H1 (cell line): ENCODE measurements at regions not wholly inside any gene's neighbourhood (a gene's known extent, or its start where the extent isn't known, plus 50 kb on each side); places are given as distances from the start of the nearest gene placed in this dataset.

Experiments used
- CTCF ChIA-PET: fragments of 300-600 bp; sonication (Branson Sonifier 250); formaldehyde crosslinking; loops from one replicate; lab custom pipeline; 2021; ENCODE audit not compliant: partially characterized antibody; lab: Charles Lee
- POLR2A ChIA-PET: fragments of 300-600 bp; sonication (Branson Sonifier 250); formaldehyde crosslinking; loops from one replicate; lab custom pipeline; 2021; ENCODE audit warnings: inconsistent platforms; ENCODE audit not compliant: partially characterized antibody; lab: Charles Lee
- DNase-seq, 2 experiments: peaks; one replicate each; pipeline versions ENCODE4 v3.0.0 to v3.0.0-alpha.2; 2010 to 2022; ENCODE audit warnings: low spot score in 2 of 2, low read depth in 1 of 2, mixed read lengths in 1 of 2
- FAIRE-seq: peaks from 2 replicates; lab custom pipeline; 2011; peaks lifted over from hg19 to GRCh38; lab: Jason Lieb, UNC
- H2AFZ ChIP-seq: 2 replicates; pipeline ENCODE4 v1.8.1; 2012; ENCODE audit warnings: low read length, inconsistent platforms
- H2AK5ac ChIP-seq: 2 replicates; pipeline ENCODE4 v1.6.1; 2013; ENCODE audit warnings: low read depth, low read length
- H2BK120ac ChIP-seq: replicated peaks from 2 replicates; pipeline ENCODE3; 2013; ENCODE audit warnings: low read depth, low read length, inconsistent platforms
- H2BK12ac ChIP-seq: 2 replicates; pipeline ENCODE4 v1.6.1; 2013; ENCODE audit warnings: low read depth, low read length
- H2BK15ac ChIP-seq: 2 replicates; pipeline ENCODE4 v1.6.1; 2013; ENCODE audit warnings: low read length
- H2BK20ac ChIP-seq: 2 replicates; pipeline ENCODE4 v1.6.1; 2013; ENCODE audit warnings: low read length
- H2BK5ac ChIP-seq: 2 replicates; pipeline ENCODE4 v1.6.1; 2013; ENCODE audit warnings: low read depth, low read length
- H3K14ac ChIP-seq: 2 replicates; pipeline ENCODE4 v1.6.1; 2013; ENCODE audit warnings: inconsistent platforms; ENCODE audit not compliant: insufficient read length
- H3K18ac ChIP-seq: 2 replicates; pipeline ENCODE4 v1.6.1; 2013; ENCODE audit warnings: low read length; ENCODE audit errors: extremely low read depth
- H3K23ac ChIP-seq: 2 replicates; pipeline ENCODE4 v1.6.1; 2013; ENCODE audit warnings: inconsistent platforms; ENCODE audit not compliant: insufficient read length
- H3K23me2 ChIP-seq: 2 replicates; pipeline ENCODE4 v1.6.1; 2013; ENCODE audit warnings: low read depth, low read length
- H3K27ac ChIP-seq: 2 replicates; pipeline ENCODE4 v1.6.1; 2011; ENCODE audit warnings: low read depth, low read length, inconsistent platforms
- H3K27me3 ChIP-seq, 4 experiments: replicated peaks in 1 of 4; 1 replicate in 1 of 4; 2 replicates in 3 of 4; pipeline versions ENCODE4 v1.6.1 to v1.8.1; 2011 to 2013; ENCODE audit warnings: low read length in 3 of 4, mild to moderate bottlenecking in 3 of 4, inconsistent platforms in 2 of 4, mixed read lengths in 2 of 4, moderate library complexity in 1 of 4; ENCODE audit not compliant: control insufficient read depth in 3 of 4, insufficient read depth in 3 of 4; ENCODE audit errors: extremely low read depth in 1 of 4
- H3K36me3 ChIP-seq, 4 experiments: 2 replicates each; pipeline versions ENCODE4 v1.6.1 to v1.8.1; 2011 to 2013; ENCODE audit warnings: mild to moderate bottlenecking in 4 of 4, low read length in 3 of 4, moderate library complexity in 2 of 4, control low read depth in 1 of 4, inconsistent platforms in 1 of 4; ENCODE audit not compliant: insufficient read depth in 4 of 4, control insufficient read depth in 2 of 4
- H3K4ac ChIP-seq: replicated peaks from 2 replicates; pipeline ENCODE3; 2013; ENCODE audit warnings: low read length, low read depth, mixed read lengths, inconsistent platforms; ENCODE audit not compliant: insufficient read length
- H3K4me1 ChIP-seq, 4 experiments: replicated peaks in 1 of 4; 1 replicate in 1 of 4; 2 replicates in 3 of 4; pipeline versions ENCODE4 v1.6.1 to v1.8.1; 2011 to 2013; ENCODE audit warnings: low read length in 3 of 4, inconsistent platforms in 2 of 4, mixed read lengths in 1 of 4; ENCODE audit not compliant: insufficient read depth in 4 of 4, control insufficient read depth in 3 of 4
- H3K4me2 ChIP-seq, 2 experiments: 2 replicates each; pipeline versions ENCODE4 v1.6.1 to v1.8.1; 2011 to 2013; ENCODE audit warnings: low read depth in 2 of 2, low read length in 2 of 2, control low read depth in 1 of 2, inconsistent platforms in 1 of 2, mild to moderate bottlenecking in 1 of 2; ENCODE audit not compliant: insufficient read depth in 1 of 2
- H3K4me3 ChIP-seq, 4 experiments: fragments of 200-600, 300-600 bp in 1 of 4; sonication (generic), shearing (Covaris generic), sonication (Bioruptor Twin) in 1 of 4; 2 replicates each; pipeline versions ENCODE4 v1.5.1 to v1.8.1; 2011 to 2016; ENCODE audit warnings: low read length in 4 of 4, low read depth in 3 of 4, control low read depth in 2 of 4, inconsistent platforms in 2 of 4, mild to moderate bottlenecking in 2 of 4, mixed read lengths in 1 of 4, moderate library complexity in 1 of 4; ENCODE audit not compliant: insufficient read depth in 2 of 4; ENCODE audit errors: extremely low read depth in 1 of 4
- H3K56ac ChIP-seq: replicated peaks from 2 replicates; pipeline ENCODE3; 2013; ENCODE audit warnings: low read depth, mild to moderate bottlenecking, mixed read lengths, low read length, inconsistent platforms; ENCODE audit not compliant: insufficient read length
- H3K79me1 ChIP-seq: 2 replicates; pipeline ENCODE4 v1.6.1; 2013; ENCODE audit warnings: low read depth, low read length, control low read depth
- H3K79me2 ChIP-seq, 2 experiments: 2 replicates each; pipeline versions ENCODE4 v1.6.1 to v1.8.1; 2012 to 2013; ENCODE audit warnings: low read length in 2 of 2, mild to moderate bottlenecking in 2 of 2, inconsistent platforms in 1 of 2; ENCODE audit not compliant: insufficient read depth in 2 of 2, control insufficient read depth in 1 of 2
- H3K9ac ChIP-seq, 4 experiments: replicated peaks in 1 of 4; 1 replicate in 1 of 4; 2 replicates in 3 of 4; pipeline versions ENCODE4 v1.6.1 to v1.8.1; 2011 to 2013; ENCODE audit warnings: low read depth in 3 of 4, low read length in 3 of 4, control low read depth in 2 of 4, mild to moderate bottlenecking in 2 of 4, moderate library complexity in 2 of 4, inconsistent platforms in 1 of 4; ENCODE audit errors: extremely low read depth in 1 of 4
- H3K9me3 ChIP-seq, 2 experiments: 2 replicates each; pipeline versions ENCODE4 v1.6.1 to v1.8.1; 2012 to 2013; ENCODE audit warnings: mild to moderate bottlenecking in 2 of 2, moderate library complexity in 2 of 2, control low read depth in 1 of 2, inconsistent platforms in 1 of 2, low read depth in 1 of 2, low read length in 1 of 2, mixed read lengths in 1 of 2; ENCODE audit not compliant: insufficient read depth in 2 of 2
- H4K20me1 ChIP-seq, 2 experiments: replicated peaks in 1 of 2; 2 replicates each; pipeline versions ENCODE3 to v1.8.1; 2011 to 2013; ENCODE audit warnings: inconsistent platforms in 2 of 2, low read length in 2 of 2, mild to moderate bottlenecking in 1 of 2; ENCODE audit not compliant: insufficient read depth in 2 of 2, control insufficient read depth in 1 of 2
- H4K5ac ChIP-seq: 2 replicates; pipeline ENCODE4 v1.6.1; 2013; ENCODE audit warnings: low read length, low read depth, mixed read lengths, inconsistent platforms; ENCODE audit not compliant: insufficient read length
- H4K8ac ChIP-seq: 2 replicates; pipeline ENCODE4 v1.8.0; 2013; ENCODE audit warnings: mild to moderate bottlenecking, moderate library complexity, low read length, inconsistent platforms; ENCODE audit not compliant: insufficient read depth; ENCODE audit errors: extremely low read depth
- H4K91ac ChIP-seq: replicated peaks from 2 replicates; pipeline ENCODE3; 2013; ENCODE audit warnings: low read length, mixed read lengths, inconsistent platforms; ENCODE audit not compliant: insufficient read length
- ASH2L ChIP-seq: fragments of 200-600, 300-600 bp; sonication (generic); IDR thresholded peaks from one replicate; pipeline ENCODE4 v1.7.1; 2017; ENCODE audit warnings: low read length
- E2F6 ChIP-seq: IDR thresholded peaks from 2 replicates; pipeline ENCODE4 v1.6.1; 2012; ENCODE audit warnings: inconsistent platforms
- JUN ChIP-seq: IDR thresholded peaks from 2 replicates; pipeline ENCODE4 v1.6.1; 2011; ENCODE audit warnings: low read depth, mild to moderate bottlenecking, improper control_type of control experiment, low read length
- RFX5 ChIP-seq: IDR thresholded peaks from 2 replicates; pipeline ENCODE4 v1.6.1; 2011; ENCODE audit warnings: low read depth, low read length, improper control_type of control experiment, borderline replicate concordance
- SIRT6 ChIP-seq: IDR thresholded peaks from one replicate; pipeline ENCODE4 v1.7.1; 2012; ENCODE audit warnings: low read length, inconsistent platforms
- YY1 ChIP-seq: IDR thresholded peaks from 2 replicates; pipeline ENCODE4 v1.6.1; 2011; ENCODE audit warnings: low read depth, mild to moderate bottlenecking, low read length
- ZNF274 ChIP-seq: IDR thresholded peaks from 2 replicates; pipeline ENCODE4 v1.7.0; 2012; ENCODE audit warnings: low read length, borderline replicate concordance; ENCODE audit errors: extremely low read depth
- WGBS, 2 experiments: shearing (Covaris generic) in 1 of 2; methylation state at CpG; one replicate each; pipeline versions ENCODE4 v1.1.6 to v1.1.7; 2013 to 2015; ENCODE audit warnings: low lambda C conversion rate in 2 of 2, mixed read lengths in 2 of 2, inconsistent platforms in 1 of 2, low coverage in 1 of 2, missing lambda C conversion rate in 1 of 2; ENCODE audit not compliant: insufficient replicate concordance in 2 of 2, insufficient coverage in 1 of 2, insufficient read length in 1 of 2; ENCODE audit errors: extremely low coverage in 1 of 2, missing lambda C conversion rate in 1 of 2; 5-methylcytosine and 5-hydroxymethylcytosine counted together
- TF ChIP-seq, protein P1 (sequence below), 3 experiments: IDR thresholded peaks; 1 replicate in 2 of 3; 2 replicates in 1 of 3; pipeline versions ENCODE4 v1.5.1 to v1.6.1; 2011; ENCODE audit warnings: low read length in 3 of 3, mild to moderate bottlenecking in 3 of 3, inconsistent platforms in 2 of 3, low read depth in 1 of 3, moderate library complexity in 1 of 3; ENCODE audit not compliant: insufficient read depth in 1 of 3; ENCODE audit errors: control extremely low read depth in 1 of 3

DNA sequence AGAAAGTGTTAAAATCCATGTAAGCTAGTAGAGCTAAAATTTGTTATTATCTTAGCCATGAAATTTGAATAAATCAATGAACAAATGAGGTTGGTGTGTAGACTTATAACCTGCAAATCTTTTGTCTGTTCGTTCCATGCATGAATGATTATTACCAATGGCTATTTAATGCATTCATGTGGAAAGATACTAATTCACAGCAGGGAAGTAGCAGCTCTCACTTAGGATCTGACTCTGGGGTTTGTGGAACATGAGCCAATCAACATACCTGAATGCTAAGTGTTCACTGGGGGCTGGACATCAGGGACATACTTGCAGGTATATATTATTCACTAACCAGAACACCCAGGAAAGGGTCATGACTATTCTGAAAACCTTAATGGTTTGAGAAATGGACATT, 444.1 kb downstream of the STIM2 start:
- Histone ChIP-seq H2BK20ac (no peak overlapping the region), H3K4me2 (no peak overlapping the region), H3K9ac (no peak overlapping the region), H4K5ac (no peak overlapping the region), H3K36me3 (no peaks in the 10 kb centered on the region), H3K4ac (no peak overlapping the region), H3K4me1 (peaks cover 0 to 2% (median 0%) of the 10 kb centered on the region in 4 experiments; a peak in 1 of 7 replicates), H3K23ac (no peak overlapping the region), H2BK5ac (no peak overlapping the region), H2BK120ac (no peak overlapping the region), H3K18ac (no peak overlapping the region), H3K27ac (no peak overlapping the region), H2AK5ac (no peak overlapping the region), H2BK15ac (no peak overlapping the region), H3K23me2 (no peaks in the 10 kb centered on the region), H3K56ac (no peak overlapping the region), H2AFZ (no peak overlapping the region), H3K9me3 (peaks cover 0 to 4% of the 10 kb centered on the region in 2 experiments; a peak in 1 of 4 replicates), H2BK12ac (no peak overlapping the region), H3K4me3 (no peak overlapping the region), H3K79me2 (no peaks in the 10 kb centered on the region), H3K14ac (no peak overlapping the region), H4K91ac (no peak overlapping the region), H3K79me1 (no peaks in the 10 kb centered on the region), H4K8ac (no peak overlapping the region), H4K20me1 (no peaks in the 10 kb centered on the region), H3K27me3 (no peaks in the 10 kb centered on the region; a peak in 1 of 7 replicates)
- 85% methylated on average over 1 of the region's 1 CpG; no CpG with 5 or more reads in 1 of the 2 experiments for WGBS, 2 experiments
- no peak for DNase-seq
- TF ChIP-seq RFX5, result no peak
- no peak for TF ChIP-seq ZNF274
- TF ChIP-seq JUN, result no peak
- TF ChIP-seq, protein P1, sequence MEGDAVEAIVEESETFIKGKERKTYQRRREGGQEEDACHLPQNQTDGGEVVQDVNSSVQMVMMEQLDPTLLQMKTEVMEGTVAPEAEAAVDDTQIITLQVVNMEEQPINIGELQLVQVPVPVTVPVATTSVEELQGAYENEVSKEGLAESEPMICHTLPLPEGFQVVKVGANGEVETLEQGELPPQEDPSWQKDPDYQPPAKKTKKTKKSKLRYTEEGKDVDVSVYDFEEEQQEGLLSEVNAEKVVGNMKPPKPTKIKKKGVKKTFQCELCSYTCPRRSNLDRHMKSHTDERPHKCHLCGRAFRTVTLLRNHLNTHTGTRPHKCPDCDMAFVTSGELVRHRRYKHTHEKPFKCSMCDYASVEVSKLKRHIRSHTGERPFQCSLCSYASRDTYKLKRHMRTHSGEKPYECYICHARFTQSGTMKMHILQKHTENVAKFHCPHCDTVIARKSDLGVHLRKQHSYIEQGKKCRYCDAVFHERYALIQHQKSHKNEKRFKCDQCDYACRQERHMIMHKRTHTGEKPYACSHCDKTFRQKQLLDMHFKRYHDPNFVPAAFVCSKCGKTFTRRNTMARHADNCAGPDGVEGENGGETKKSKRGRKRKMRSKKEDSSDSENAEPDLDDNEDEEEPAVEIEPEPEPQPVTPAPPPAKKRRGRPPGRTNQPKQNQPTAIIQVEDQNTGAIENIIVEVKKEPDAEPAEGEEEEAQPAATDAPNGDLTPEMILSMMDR (IDR thresholded peaks at IDR 0.05; ENCODE audit: control extremely low read depth in 1 of 3, insufficient read depth in 1 of 3, low read depth in 1 of 3, low read length in 3 of 3), result no peak
- TF ChIP-seq E2F6, result no peak
- no peak for TF ChIP-seq YY1
- no peak for TF ChIP-seq SIRT6
- no peak for TF ChIP-seq ASH2L
- POLR2A ChIA-PET, result no interaction called here
- no peak for FAIRE-seq
- CTCF ChIA-PET, result interaction anchor here (0.8 to 1.7 kb wide), 3 partner anchors 9 to 13 kb away, joined by 3 to 4 read pairs (median 4); no protein-coding TSS in a partner anchor
